ENCODE measurements at regions not wholly inside any gene's neighbourhood (a gene's known extent, or its start where the extent isn't known, plus 50 kb on each side); places are given as distances from the start of the nearest gene placed in this dataset.

- no peak for DNase-seq (ENCODE audit: low read depth in 2 of 3, low spot score in 2 of 3)
These were observed 64.0 kb downstream of the BMP2 start for GRCh38 chr20:6831461-6831860.

- no peak for DNase-seq (ENCODE audit: low read depth in 2 of 3, low spot score in 2 of 3)
These were observed 65.3 kb downstream of the BMP2 start for GRCh38 chr20:6832811-6833210.

GRCh38 chr20:6835609-6836008, 68.1 kb downstream of the BMP2 start:
- no peak for DNase-seq (ENCODE audit: low read depth in 2 of 3, low spot score in 2 of 3)

- DNase-seq (ENCODE audit: low read depth in 2 of 3, low spot score in 2 of 3): no peak
These were observed 69.4 kb downstream of the BMP2 start for GRCh38 chr20:6836821-6837374.

- no peak for DNase-seq (ENCODE audit: low read depth in 2 of 3, low spot score in 2 of 3)
These were observed 70.2 kb downstream of the BMP2 start for GRCh38 chr20:6837730-6838129.

GRCh38 chr20:6838181-6838826, 70.8 kb downstream of the BMP2 start:
- DNase-seq (ENCODE audit: low read depth in 2 of 3, low spot score in 2 of 3): no peak

- no peak for DNase-seq (ENCODE audit: low read depth in 2 of 3, low spot score in 2 of 3)
These were observed 73.6 kb downstream of the BMP2 start for GRCh38 chr20:6841128-6841527.

- no peak for DNase-seq (ENCODE audit: low read depth in 2 of 3, low spot score in 2 of 3)
These were observed 77.7 kb downstream of the BMP2 start for GRCh38 chr20:6845141-6845540.

GRCh38 chr20:6848041-6848440, 80.6 kb downstream of the BMP2 start:
- no peak for DNase-seq (ENCODE audit: low read depth in 2 of 3, low spot score in 2 of 3)

GRCh38 chr20:6848992-6849391, 81.5 kb downstream of the BMP2 start:
- DNase-seq (ENCODE audit: low read depth in 2 of 3, low spot score in 2 of 3): no peak

- no peak for DNase-seq (ENCODE audit: low read depth in 2 of 3, low spot score in 2 of 3)
These were observed 83.7 kb downstream of the BMP2 start for GRCh38 chr20:6851136-6851535.

GRCh38 chr20:6852478-6852877, 85.0 kb downstream of the BMP2 start:
- no peak for DNase-seq (ENCODE audit: low read depth in 2 of 3, low spot score in 2 of 3)

- DNase-seq (ENCODE audit: low read depth in 2 of 3, low spot score in 2 of 3): no peak
These were observed 87.6 kb downstream of the BMP2 start for GRCh38 chr20:6855104-6855503.

- DNase-seq (ENCODE audit: low read depth in 2 of 3, low spot score in 2 of 3): no peak
These were observed 88.3 kb downstream of the BMP2 start for GRCh38 chr20:6855796-6856195.

GRCh38 chr20:6857927-6858326, 90.4 kb downstream of the BMP2 start:
- no peak for DNase-seq (ENCODE audit: low read depth in 2 of 3, low spot score in 2 of 3)

GRCh38 chr20:6863355-6863754, 95.9 kb downstream of the BMP2 start:
- DNase-seq (ENCODE audit: low read depth in 2 of 3, low spot score in 2 of 3): no peak

GRCh38 chr20:6863798-6864201, 96.3 kb downstream of the BMP2 start:
- DNase-seq (ENCODE audit: low read depth in 2 of 3, low spot score in 2 of 3): no peak

GRCh38 chr20:6864740-6865139, 97.3 kb downstream of the BMP2 start:
- DNase-seq (ENCODE audit: low read depth in 2 of 3, low spot score in 2 of 3): no peak

GRCh38 chr20:6866741-6867140, 99.3 kb downstream of the BMP2 start:
- no peak for DNase-seq (ENCODE audit: low read depth in 2 of 3, low spot score in 2 of 3)

- DNase-seq (ENCODE audit: low read depth in 2 of 3, low spot score in 2 of 3): no peak
These were observed 101.4 kb downstream of the BMP2 start for GRCh38 chr20:6868861-6869260.

GRCh38 chr20:6870559-6870958, 103.1 kb downstream of the BMP2 start:
- no peak for DNase-seq (ENCODE audit: low read depth in 2 of 3, low spot score in 2 of 3)

GRCh38 chr20:6877633-6878032, 110.1 kb downstream of the BMP2 start:
- DNase-seq (ENCODE audit: low read depth in 2 of 3, low spot score in 2 of 3): no peak

- no peak for DNase-seq (ENCODE audit: low read depth in 2 of 3, low spot score in 2 of 3)
These were observed 115.2 kb downstream of the BMP2 start for GRCh38 chr20:6882561-6883291.
